Right cardiac atrium (tissue), 5 donors: ENCODE measurements at regions not wholly inside any gene's neighbourhood (a gene's known extent, or its start where the extent isn't known, plus 50 kb on each side); places are given as distances from the start of the nearest gene placed in this dataset.
"Not testable (repeated sequence)": the region's sequence is repeated elsewhere in the genome, so short reads cannot be mapped to it uniquely, and the experiment has no call there.

Experiments used
- ATAC-seq, 2 donors: fragments of 200-7000 bp; cut with Tn5 transposase; one replicate each; pipeline versions ENCODE4 v1.8.0 to v1.9.1; 2020; ENCODE audit warnings: moderate library complexity in 2 of 2, mild to moderate bottlenecking in 1 of 2
- DNase-seq, 3 donors: peaks; one replicate each; pipeline ENCODE4 v3.0.0-alpha.2; 2020
- H3K27ac ChIP-seq: one replicate; pipeline ENCODE4 v1.5.1; 2013; ENCODE audit warnings: mild to moderate bottlenecking, low read length, control low read depth, moderate library complexity
- H3K27me3 ChIP-seq: one replicate; pipeline ENCODE4 v1.6.1; 2013; ENCODE audit not compliant: control insufficient read depth, insufficient read depth
- H3K4me1 ChIP-seq: one replicate; pipeline ENCODE4 v1.6.1; 2013; ENCODE audit warnings: low read length; ENCODE audit not compliant: control insufficient read depth, insufficient read depth
- H3K4me3 ChIP-seq: one replicate; pipeline ENCODE4 v1.5.1; 2013; ENCODE audit warnings: low read length, control low read depth
- H3K9me3 ChIP-seq: one replicate; pipeline ENCODE4 v1.6.1; 2013; ENCODE audit warnings: low read length; ENCODE audit not compliant: control insufficient read depth
- WGBS: extraction: QIAGEN DNeasy Blood & Tissue Kit; methylation state at CpG from one replicate; pipeline ENCODE4 v1.1.7; 2013; 5-methylcytosine and 5-hydroxymethylcytosine counted together
- intact Hi-C, 4 donors: fragments of 100-400 bp; cut with DNase I; formaldehyde crosslinking; loops; one replicate each; pipeline versions ENCODE4 v1.11.0 to v1.14.0; 2022 to 2023
- donor health status: healthy with polysubstance abuse.
- donor health status: DM: no; HTN: yes; CAD: no.
- donor health status: DM: no; HTN: no; CAD: no.
- donor health status: DM: no; HTN: yes; CAD: no; lungs with severe emphysema.
- donor health status: DM: yes; HTN: yes; CAD: no.

DNA sequence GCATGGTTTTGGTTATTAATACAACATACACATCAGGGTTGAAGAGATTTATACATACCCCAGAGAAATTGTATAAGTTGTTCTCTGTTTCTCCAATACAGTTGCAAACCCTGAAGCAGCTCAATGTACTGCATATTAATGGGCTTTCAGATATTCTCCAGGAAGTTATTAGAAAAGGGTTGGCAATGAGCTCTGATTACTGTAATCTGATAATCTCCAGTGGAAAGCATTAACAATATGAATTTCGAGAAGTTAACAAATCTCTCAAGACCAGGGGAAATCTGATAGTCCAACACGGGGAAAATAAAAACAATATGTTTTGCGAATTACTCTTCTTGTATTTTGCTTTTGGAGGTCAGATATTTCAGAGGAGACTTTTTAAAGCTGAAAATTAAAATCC, 950.1 kb downstream of the TBL1XR1 start:
- no peak for DNase-seq
- Histone ChIP-seq H3K27me3 (no peaks in the 10 kb centered on the region), H3K27ac (no peak overlapping the region), H3K4me3 (no peak overlapping the region), H3K4me1 (no peaks in the 10 kb centered on the region), H3K9me3 (no peaks in the 10 kb centered on the region)
- intact Hi-C loops: no loop called here
- ATAC-seq: no peak
- 65% methylated on average over 3 of the region's 3 CpGs for whole genome bisulfite sequencing

- intact Hi-C loops: no loop called here
- Histone ChIP-seq H3K4me1 (no peaks in the 10 kb centered on the region), H3K4me3 (no peak overlapping the region), H3K27ac (no peak overlapping the region), H3K27me3 (no peaks in the 10 kb centered on the region), H3K9me3 (no peaks in the 10 kb centered on the region)
- ATAC-seq: no peak
- DNase-seq: no peak
- 76% methylated on average over 4 of the region's 4 CpGs for WGBS
Measured at GRCh38 chr3:176219970-176220369, 977.3 kb downstream of the TBL1XR1 start.

GRCh38 chr3:176214758-176215157, 982.5 kb downstream of the TBL1XR1 start:
- DNase-seq: no peak
- 80% methylated on average over 1 of the region's 1 CpG for WGBS
- Histone ChIP-seq H3K9me3 (no peaks in the 10 kb centered on the region), H3K4me1 (no peaks in the 10 kb centered on the region), H3K27ac (no peak overlapping the region), H3K4me3 (no peak overlapping the region), H3K27me3 (no peaks in the 10 kb centered on the region)
- intact Hi-C loops: no loop called here
- ATAC-seq: no peak

DNA sequence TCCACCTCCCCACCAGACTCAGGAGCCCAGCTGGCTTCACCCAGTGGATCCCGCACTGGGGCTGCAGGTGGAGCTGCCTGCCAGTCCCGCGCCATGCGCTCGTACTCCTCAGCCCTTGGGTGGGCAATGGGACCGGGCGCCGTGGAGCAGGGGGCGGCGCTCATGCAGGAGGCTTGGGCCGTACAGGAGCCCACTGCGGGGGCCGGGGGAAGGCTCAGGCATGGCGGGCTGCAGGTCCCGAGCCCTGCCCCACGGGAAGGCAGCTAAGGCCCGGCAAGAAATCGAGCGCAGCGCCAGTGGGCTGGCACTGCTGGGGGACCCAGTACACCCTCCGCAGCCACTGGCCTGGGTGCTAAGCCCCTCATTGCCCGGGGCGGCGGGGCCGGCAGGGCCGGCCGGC, 984.0 kb downstream of the TBL1XR1 start:
- H3K27me3 ChIP-seq, H3K27ac ChIP-seq, intact Hi-C loops, H3K4me1 ChIP-seq, ATAC-seq, H3K9me3 ChIP-seq, H3K4me3 ChIP-seq: not testable (repeated sequence)
- WGBS: 95% methylated on average over 27 of the region's 27 CpGs
- DNase-seq: peak in 1 of 3 donors; percentile 38

- WGBS: 70% methylated on average over 2 of the region's 2 CpGs
Measured at GRCh38 chr3:176208915-176209314, 988.4 kb downstream of the TBL1XR1 start.

DNA sequence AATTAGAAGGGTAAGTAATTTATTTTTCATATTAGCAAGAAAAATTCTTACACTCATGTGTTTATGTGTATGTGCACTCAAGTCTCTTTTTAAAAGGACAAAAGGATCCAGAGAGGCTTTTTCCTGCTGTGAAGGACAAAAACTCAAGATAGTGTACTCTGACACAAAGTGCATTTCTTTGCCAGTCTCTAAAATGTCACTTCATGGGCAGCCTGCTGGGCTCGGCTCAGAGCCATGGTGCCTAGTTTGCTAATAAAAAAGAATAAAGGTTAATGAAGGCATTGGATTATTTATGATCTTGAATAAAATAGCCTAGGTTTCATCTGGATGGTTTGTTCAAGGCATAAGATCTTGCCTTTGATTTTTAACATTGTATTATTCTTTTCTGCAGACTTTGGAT, 989.0 kb downstream of the TBL1XR1 start:
- 64% methylated on average over 1 of the region's 1 CpG for WGBS
- Histone ChIP-seq H3K4me1 (no peaks in the 10 kb centered on the region), H3K27me3 (no peaks in the 10 kb centered on the region), H3K27ac (no peak overlapping the region), H3K4me3 (no peak overlapping the region), H3K9me3 (no peaks in the 10 kb centered on the region)
- DNase-seq (no peak), ATAC-seq (no peak)
- intact Hi-C loops: no loop called here

More at GRCh38 chr3:176208915-176209314, 988.4 kb downstream of the TBL1XR1 start:
- Histone ChIP-seq H3K4me3 (no peak overlapping the region), H3K27ac (no peak overlapping the region), H3K9me3 (no peaks in the 10 kb centered on the region), H3K4me1 (no peaks in the 10 kb centered on the region), H3K27me3 (no peaks in the 10 kb centered on the region)
- intact Hi-C loops: no loop called here
- ATAC-seq: no peak
- no peak for DNase-seq

DNA sequence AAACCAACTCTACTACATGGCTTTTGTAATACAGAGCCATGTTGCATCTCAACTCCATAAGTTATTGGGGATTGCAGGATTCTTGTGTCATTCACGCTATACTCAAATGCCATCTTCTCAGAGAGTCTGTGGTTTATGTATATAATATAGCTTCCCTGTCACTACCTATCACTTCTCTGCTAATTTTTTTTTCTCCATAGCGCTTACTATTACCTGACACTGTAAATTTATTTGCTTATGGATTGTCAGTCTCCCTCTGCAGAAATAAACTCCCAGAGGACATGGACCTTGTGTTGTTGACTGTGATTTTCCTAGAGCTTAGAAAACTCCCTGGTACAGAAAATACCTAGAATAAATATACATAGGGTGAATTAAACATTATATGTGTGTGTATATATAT, 990.5 kb downstream of the TBL1XR1 start:
- H3K27ac ChIP-seq: no peak overlapping the region
- no peaks in the 10 kb centered on the region for H3K9me3 ChIP-seq
- intact Hi-C loops: no loop called here
- H3K4me3 ChIP-seq: no peak overlapping the region
- no peaks in the 10 kb centered on the region for H3K27me3 ChIP-seq
- DNase-seq: no peak
- no peak for ATAC-seq
- WGBS: 98% methylated on average over 2 of the region's 2 CpGs
- no peaks in the 10 kb centered on the region for H3K4me1 ChIP-seq

- no peaks in the 10 kb centered on the region for H3K9me3 ChIP-seq
Measured at GRCh38 chr3:176202652-176203051, 994.6 kb downstream of the TBL1XR1 start.

GRCh38 chr3:176193032-176193730, 1004.1 kb downstream of the TBL1XR1 start:
- Histone ChIP-seq H3K9me3 (peaks cover 2% of the 10 kb centered on the region), H3K27ac (no peak overlapping the region), H3K27me3 (no peaks in the 10 kb centered on the region), H3K4me1 (no peaks in the 10 kb centered on the region), H3K4me3 (no peak overlapping the region)
- DNase-seq: no peak
- ATAC-seq: peak in 1 of 2 donors; percentile 48
- intact Hi-C loops: no loop called here

More at GRCh38 chr3:176202652-176203051, 994.6 kb downstream of the TBL1XR1 start:
- intact Hi-C loops: no loop called here
- DNase-seq (no peak), ATAC-seq (no peak)
- Histone ChIP-seq H3K27ac (no peak overlapping the region), H3K4me1 (no peaks in the 10 kb centered on the region), H3K27me3 (no peaks in the 10 kb centered on the region), H3K4me3 (no peak overlapping the region)
- WGBS: 78% methylated on average over 2 of the region's 2 CpGs

GRCh38 chr3:176190755-176191154, 1006.5 kb downstream of the TBL1XR1 start:
- ATAC-seq (no peak), DNase-seq (no peak)
- H3K4me1 ChIP-seq: no peaks in the 10 kb centered on the region
- no peak overlapping the region for H3K4me3 ChIP-seq
- H3K9me3 ChIP-seq: no peaks in the 10 kb centered on the region
- intact Hi-C loops: no loop called here
- H3K27me3 ChIP-seq: no peaks in the 10 kb centered on the region
- H3K27ac ChIP-seq: no peak overlapping the region

DNA sequence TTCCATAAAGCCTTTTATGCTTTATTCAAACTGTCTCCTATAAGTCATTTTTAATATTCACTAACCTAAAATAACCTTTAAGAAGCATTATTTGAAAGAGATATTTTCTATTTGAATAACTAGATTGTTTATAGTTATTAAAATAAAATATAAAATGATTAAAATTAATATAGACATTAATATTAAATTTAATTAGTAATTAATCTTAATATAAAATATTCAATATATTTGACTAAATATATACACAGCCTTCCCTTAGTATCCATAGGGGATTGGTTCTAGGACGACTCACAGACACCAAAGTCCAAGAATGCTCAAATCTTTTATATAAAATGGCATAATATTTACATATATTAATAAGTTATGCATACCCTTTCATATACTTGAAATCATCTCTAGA, 1014.1 kb downstream of the TBL1XR1 start:
- Histone ChIP-seq H3K27ac (no peak overlapping the region), H3K4me1 (no peaks in the 10 kb centered on the region), H3K9me3 (no peaks in the 10 kb centered on the region), H3K4me3 (no peak overlapping the region), H3K27me3 (no peaks in the 10 kb centered on the region)
- intact Hi-C loops: no loop called here
- ATAC-seq (no peak), DNase-seq (no peak)
- 70% methylated on average over 1 of the region's 1 CpG for WGBS

DNA sequence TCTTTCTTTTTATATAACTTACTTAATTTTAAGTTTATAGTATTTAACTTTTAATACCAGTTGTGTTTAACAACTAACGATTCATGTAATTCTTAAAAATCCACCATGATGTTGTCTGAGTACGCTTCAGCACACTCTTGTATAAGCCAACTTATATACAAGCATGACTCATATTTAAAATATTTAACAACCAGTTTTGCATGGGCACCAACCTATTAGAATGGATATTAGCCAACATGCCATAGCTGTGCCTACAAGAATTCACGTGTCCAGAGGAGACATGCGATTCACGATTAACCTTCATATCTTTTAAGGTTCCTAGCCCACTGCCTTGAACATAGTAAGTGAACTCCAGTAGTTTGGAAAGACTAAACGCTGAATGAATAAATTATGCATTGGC, 1023.2 kb downstream of the TBL1XR1 start:
- ATAC-seq (no peak), DNase-seq (no peak)
- Histone ChIP-seq H3K4me1 (no peaks in the 10 kb centered on the region), H3K9me3 (no peaks in the 10 kb centered on the region), H3K4me3 (no peak overlapping the region), H3K27me3 (no peaks in the 10 kb centered on the region), H3K27ac (no peak overlapping the region)
- WGBS: 96% methylated on average over 6 of the region's 6 CpGs
- intact Hi-C loops: no loop called here
